ENCODE measurements at regions not wholly inside any gene's neighbourhood (a gene's known extent, or its start where the extent isn't known, plus 50 kb on each side); places are given as distances from the start of the nearest gene placed in this dataset.

- no peak for TF ChIP-seq CTCF (IDR thresholded peaks at IDR 0.05)
- TF ChIP-seq POLR2A (IDR thresholded peaks at IDR 0.05) = no peak
These were observed 176.5 kb upstream of the PDE7B start for GRCh38 chr6:135675026-135675425.
